Activated naive CD8-positive, alpha-beta T cell treated with anti-CD3 and anti-CD28 coated beads for 36 hours (primary cell): ENCODE measurements at regions not wholly inside any gene's neighbourhood (a gene's known extent, or its start where the extent isn't known, plus 50 kb on each side); places are given as distances from the start of the nearest gene placed in this dataset.
"Not testable (repeated sequence)": the region's sequence is repeated elsewhere in the genome, so short reads cannot be mapped to it uniquely, and the experiment has no call there.

Experiments
- DNase-seq: peaks from one replicate; pipeline ENCODE4 v3.0.0; 2021
- H3K27ac Mint-ChIP-seq: one replicate; pipeline ENCODE4 v1.8.0; 2022; ENCODE audit warnings: mild to moderate bottlenecking, moderate library complexity, mixed read lengths
- H3K27me3 Mint-ChIP-seq: one replicate; pipeline ENCODE4 v1.8.0; 2022; ENCODE audit warnings: mild to moderate bottlenecking, mixed read lengths
- H3K36me3 Mint-ChIP-seq: one replicate; pipeline ENCODE4 v1.8.0; 2021; ENCODE audit warnings: mild to moderate bottlenecking, mixed read lengths
- H3K4me1 Mint-ChIP-seq: one replicate; pipeline ENCODE4 v1.8.0; 2021; ENCODE audit warnings: mixed read lengths
- H3K4me3 Mint-ChIP-seq: one replicate; pipeline ENCODE4 v1.8.0; 2022; ENCODE audit warnings: mild to moderate bottlenecking, moderate library complexity, mixed read lengths
- H3K9me3 Mint-ChIP-seq: one replicate; pipeline ENCODE4 v1.8.0; 2022; ENCODE audit warnings: mixed read lengths

GRCh38 chr6:160882006-160882405 is 109.6 kb upstream of the MAP3K4 start:
- H3K4me1 Mint-ChIP-seq = no peaks in the 10 kb centered on the region
- no peak for DNase-seq

GRCh38 chr6:160882791-160883279 is 108.7 kb upstream of the MAP3K4 start:
- H3K9me3 Mint-ChIP-seq = no peaks in the 10 kb centered on the region
- no peaks in the 10 kb centered on the region for H3K36me3 Mint-ChIP-seq
- DNase-seq = no peak
- no peak overlapping the region for H3K27ac Mint-ChIP-seq
- H3K4me3 Mint-ChIP-seq = no peak overlapping the region
- H3K27me3 Mint-ChIP-seq = peaks cover 11% of the 10 kb centered on the region
- no peaks in the 10 kb centered on the region for H3K4me1 Mint-ChIP-seq

More at GRCh38 chr6:160882006-160882405, 109.6 kb upstream of the MAP3K4 start:
- Mint-ChIP-seq H3K9me3 (no peaks in the 10 kb centered on the region), H3K27me3 (peaks cover 11% of the 10 kb centered on the region), H3K27ac (no peak overlapping the region), H3K36me3 (no peaks in the 10 kb centered on the region), H3K4me3 (no peak overlapping the region)

GRCh38 chr6:160883560-160883959 is 108.0 kb upstream of the MAP3K4 start:
- Mint-ChIP-seq H3K9me3 (no peaks in the 10 kb centered on the region), H3K27me3 (peaks cover 11% of the 10 kb centered on the region), H3K36me3 (no peaks in the 10 kb centered on the region), H3K27ac (no peak overlapping the region), H3K4me1 (no peaks in the 10 kb centered on the region), H3K4me3 (no peak overlapping the region)
- DNase-seq = no peak

- no peak for DNase-seq
- Mint-ChIP-seq H3K4me3 (no peak overlapping the region), H3K36me3 (no peaks in the 10 kb centered on the region), H3K4me1 (no peaks in the 10 kb centered on the region), H3K9me3 (no peaks in the 10 kb centered on the region), H3K27ac (no peak overlapping the region), H3K27me3 (peaks cover 11% of the 10 kb centered on the region)
These were observed 107.6 kb upstream of the MAP3K4 start for GRCh38 chr6:160883999-160884398.

GRCh38 chr6:160889148-160889547 is 102.4 kb upstream of the MAP3K4 start:
- H3K27me3 Mint-ChIP-seq = peaks cover 20% of the 10 kb centered on the region
- H3K9me3 Mint-ChIP-seq, H3K36me3 Mint-ChIP-seq, H3K27ac Mint-ChIP-seq, DNase-seq, H3K4me1 Mint-ChIP-seq, H3K4me3 Mint-ChIP-seq: not testable (repeated sequence)

GRCh38 chr6:160891690-160892089 is 99.9 kb upstream of the MAP3K4 start:
- Mint-ChIP-seq H3K27me3 (peaks cover 17% of the 10 kb centered on the region), H3K27ac (no peak overlapping the region), H3K36me3 (no peaks in the 10 kb centered on the region), H3K9me3 (no peaks in the 10 kb centered on the region), H3K4me3 (no peak overlapping the region), H3K4me1 (no peaks in the 10 kb centered on the region)
- no peak for DNase-seq

- DNase-seq = no peak
- Mint-ChIP-seq H3K27me3 (peaks cover 18% of the 10 kb centered on the region), H3K27ac (no peak overlapping the region), H3K9me3 (no peaks in the 10 kb centered on the region), H3K4me3 (no peak overlapping the region), H3K4me1 (no peaks in the 10 kb centered on the region), H3K36me3 (no peaks in the 10 kb centered on the region)
These were observed 96.0 kb upstream of the MAP3K4 start for GRCh38 chr6:160895562-160895961.

GRCh38 chr6:160899671-160900430 is 91.7 kb upstream of the MAP3K4 start:
- Mint-ChIP-seq H3K36me3 (no peaks in the 10 kb centered on the region), H3K4me3 (no peak overlapping the region), H3K9me3 (no peaks in the 10 kb centered on the region), H3K4me1 (no peaks in the 10 kb centered on the region), H3K27me3 (peaks cover 17% of the 10 kb centered on the region), H3K27ac (no peak overlapping the region)
- no peak for DNase-seq

- Mint-ChIP-seq H3K27me3 (peaks cover 17% of the 10 kb centered on the region), H3K9me3 (peaks cover 8% of the 10 kb centered on the region), H3K36me3 (no peaks in the 10 kb centered on the region), H3K4me3 (no peak overlapping the region), H3K4me1 (no peaks in the 10 kb centered on the region), H3K27ac (no peak overlapping the region)
- no peak for DNase-seq
These were observed 79.6 kb upstream of the MAP3K4 start for GRCh38 chr6:160911949-160912348.

- Mint-ChIP-seq H3K4me3 (no peak overlapping the region), H3K27me3 (peaks cover 18% of the 10 kb centered on the region), H3K27ac (no peak overlapping the region), H3K4me1 (no peaks in the 10 kb centered on the region), H3K36me3 (no peaks in the 10 kb centered on the region), H3K9me3 (peaks cover 6% of the 10 kb centered on the region)
- no peak for DNase-seq
These were observed 79.2 kb upstream of the MAP3K4 start for GRCh38 chr6:160912411-160912810.

- no peak for DNase-seq
- Mint-ChIP-seq H3K9me3 (peaks cover 6% of the 10 kb centered on the region), H3K27me3 (peaks cover 30% of the 10 kb centered on the region), H3K4me3 (no peak overlapping the region), H3K36me3 (no peaks in the 10 kb centered on the region), H3K4me1 (no peaks in the 10 kb centered on the region), H3K27ac (no peak overlapping the region)
These were observed 74.0 kb upstream of the MAP3K4 start for GRCh38 chr6:160917572-160917971.

GRCh38 chr6:160919723-160920440 is 71.7 kb upstream of the MAP3K4 start:
- Mint-ChIP-seq H3K4me3 (no peak overlapping the region), H3K27me3 (peaks cover 27% of the 10 kb centered on the region), H3K4me1 (no peaks in the 10 kb centered on the region), H3K9me3 (no peaks in the 10 kb centered on the region), H3K36me3 (no peaks in the 10 kb centered on the region), H3K27ac (no peak overlapping the region)
- DNase-seq = no peak

- Mint-ChIP-seq H3K27me3 (peaks cover 37% of the 10 kb centered on the region), H3K9me3 (no peaks in the 10 kb centered on the region), H3K4me3 (no peak overlapping the region), H3K27ac (no peak overlapping the region), H3K36me3 (no peaks in the 10 kb centered on the region), H3K4me1 (no peaks in the 10 kb centered on the region)
- no peak for DNase-seq
These were observed 70.5 kb upstream of the MAP3K4 start for GRCh38 chr6:160921095-160921494.

GRCh38 chr6:160926281-160927276 is 65.0 kb upstream of the MAP3K4 start:
- no peaks in the 10 kb centered on the region for H3K36me3 Mint-ChIP-seq
- peaks cover 48% of the 10 kb centered on the region for H3K27me3 Mint-ChIP-seq
- no peaks in the 10 kb centered on the region for H3K9me3 Mint-ChIP-seq
- no peak overlapping the region for H3K27ac Mint-ChIP-seq
- H3K4me3 Mint-ChIP-seq = no peak overlapping the region
- no peak for DNase-seq
- no peaks in the 10 kb centered on the region for H3K4me1 Mint-ChIP-seq

GRCh38 chr6:160927416-160927815 is 64.2 kb upstream of the MAP3K4 start:
- Mint-ChIP-seq H3K4me3 (no peak overlapping the region), H3K36me3 (no peaks in the 10 kb centered on the region), H3K27me3 (peaks cover 49% of the 10 kb centered on the region), H3K9me3 (no peaks in the 10 kb centered on the region), H3K4me1 (no peaks in the 10 kb centered on the region), H3K27ac (no peak overlapping the region)
- DNase-seq = no peak
